H1 (cell line): ENCODE measurements at regions not wholly inside any gene's neighbourhood (a gene's known extent, or its start where the extent isn't known, plus 50 kb on each side); places are given as distances from the start of the nearest gene placed in this dataset.

Source experiments
- CTCF ChIA-PET: fragments of 300-600 bp; sonication (Branson Sonifier 250); formaldehyde crosslinking; loops from one replicate; lab custom pipeline; 2021; ENCODE audit not compliant: partially characterized antibody; lab: Charles Lee
- POLR2A ChIA-PET: fragments of 300-600 bp; sonication (Branson Sonifier 250); formaldehyde crosslinking; loops from one replicate; lab custom pipeline; 2021; ENCODE audit warnings: inconsistent platforms; ENCODE audit not compliant: partially characterized antibody; lab: Charles Lee
- DNase-seq, 2 experiments: peaks; one replicate each; pipeline versions ENCODE4 v3.0.0 to v3.0.0-alpha.2; 2010 to 2022; ENCODE audit warnings: low spot score in 2 of 2, low read depth in 1 of 2, mixed read lengths in 1 of 2
- FAIRE-seq: peaks from 2 replicates; lab custom pipeline; 2011; peaks lifted over from hg19 to GRCh38; lab: Jason Lieb, UNC
- H2AFZ ChIP-seq: 2 replicates; pipeline ENCODE4 v1.8.1; 2012; ENCODE audit warnings: low read length, inconsistent platforms
- H2AK5ac ChIP-seq: 2 replicates; pipeline ENCODE4 v1.6.1; 2013; ENCODE audit warnings: low read depth, low read length
- H2BK120ac ChIP-seq: replicated peaks from 2 replicates; pipeline ENCODE3; 2013; ENCODE audit warnings: low read depth, low read length, inconsistent platforms
- H2BK12ac ChIP-seq: 2 replicates; pipeline ENCODE4 v1.6.1; 2013; ENCODE audit warnings: low read depth, low read length
- H2BK15ac ChIP-seq: 2 replicates; pipeline ENCODE4 v1.6.1; 2013; ENCODE audit warnings: low read length
- H2BK20ac ChIP-seq: 2 replicates; pipeline ENCODE4 v1.6.1; 2013; ENCODE audit warnings: low read length
- H2BK5ac ChIP-seq: 2 replicates; pipeline ENCODE4 v1.6.1; 2013; ENCODE audit warnings: low read depth, low read length
- H3K14ac ChIP-seq: 2 replicates; pipeline ENCODE4 v1.6.1; 2013; ENCODE audit warnings: inconsistent platforms; ENCODE audit not compliant: insufficient read length
- H3K18ac ChIP-seq: 2 replicates; pipeline ENCODE4 v1.6.1; 2013; ENCODE audit warnings: low read length; ENCODE audit errors: extremely low read depth
- H3K23ac ChIP-seq: 2 replicates; pipeline ENCODE4 v1.6.1; 2013; ENCODE audit warnings: inconsistent platforms; ENCODE audit not compliant: insufficient read length
- H3K23me2 ChIP-seq: 2 replicates; pipeline ENCODE4 v1.6.1; 2013; ENCODE audit warnings: low read depth, low read length
- H3K27ac ChIP-seq: 2 replicates; pipeline ENCODE4 v1.6.1; 2011; ENCODE audit warnings: low read depth, low read length, inconsistent platforms
- H3K27me3 ChIP-seq, 4 experiments: replicated peaks in 1 of 4; 1 replicate in 1 of 4; 2 replicates in 3 of 4; pipeline versions ENCODE4 v1.6.1 to v1.8.1; 2011 to 2013; ENCODE audit warnings: low read length in 3 of 4, mild to moderate bottlenecking in 3 of 4, inconsistent platforms in 2 of 4, mixed read lengths in 2 of 4, moderate library complexity in 1 of 4; ENCODE audit not compliant: control insufficient read depth in 3 of 4, insufficient read depth in 3 of 4; ENCODE audit errors: extremely low read depth in 1 of 4
- H3K36me3 ChIP-seq, 4 experiments: 2 replicates each; pipeline versions ENCODE4 v1.6.1 to v1.8.1; 2011 to 2013; ENCODE audit warnings: mild to moderate bottlenecking in 4 of 4, low read length in 3 of 4, moderate library complexity in 2 of 4, control low read depth in 1 of 4, inconsistent platforms in 1 of 4; ENCODE audit not compliant: insufficient read depth in 4 of 4, control insufficient read depth in 2 of 4
- H3K4ac ChIP-seq: replicated peaks from 2 replicates; pipeline ENCODE3; 2013; ENCODE audit warnings: low read length, low read depth, mixed read lengths, inconsistent platforms; ENCODE audit not compliant: insufficient read length
- H3K4me1 ChIP-seq, 4 experiments: replicated peaks in 1 of 4; 1 replicate in 1 of 4; 2 replicates in 3 of 4; pipeline versions ENCODE4 v1.6.1 to v1.8.1; 2011 to 2013; ENCODE audit warnings: low read length in 3 of 4, inconsistent platforms in 2 of 4, mixed read lengths in 1 of 4; ENCODE audit not compliant: insufficient read depth in 4 of 4, control insufficient read depth in 3 of 4
- H3K4me2 ChIP-seq, 2 experiments: 2 replicates each; pipeline versions ENCODE4 v1.6.1 to v1.8.1; 2011 to 2013; ENCODE audit warnings: low read depth in 2 of 2, low read length in 2 of 2, control low read depth in 1 of 2, inconsistent platforms in 1 of 2, mild to moderate bottlenecking in 1 of 2; ENCODE audit not compliant: insufficient read depth in 1 of 2
- H3K4me3 ChIP-seq, 4 experiments: fragments of 200-600, 300-600 bp in 1 of 4; sonication (generic), shearing (Covaris generic), sonication (Bioruptor Twin) in 1 of 4; 2 replicates each; pipeline versions ENCODE4 v1.5.1 to v1.8.1; 2011 to 2016; ENCODE audit warnings: low read length in 4 of 4, low read depth in 3 of 4, control low read depth in 2 of 4, inconsistent platforms in 2 of 4, mild to moderate bottlenecking in 2 of 4, mixed read lengths in 1 of 4, moderate library complexity in 1 of 4; ENCODE audit not compliant: insufficient read depth in 2 of 4; ENCODE audit errors: extremely low read depth in 1 of 4
- H3K56ac ChIP-seq: replicated peaks from 2 replicates; pipeline ENCODE3; 2013; ENCODE audit warnings: low read depth, mild to moderate bottlenecking, mixed read lengths, low read length, inconsistent platforms; ENCODE audit not compliant: insufficient read length
- H3K79me1 ChIP-seq: 2 replicates; pipeline ENCODE4 v1.6.1; 2013; ENCODE audit warnings: low read depth, low read length, control low read depth
- H3K79me2 ChIP-seq, 2 experiments: 2 replicates each; pipeline versions ENCODE4 v1.6.1 to v1.8.1; 2012 to 2013; ENCODE audit warnings: low read length in 2 of 2, mild to moderate bottlenecking in 2 of 2, inconsistent platforms in 1 of 2; ENCODE audit not compliant: insufficient read depth in 2 of 2, control insufficient read depth in 1 of 2
- H3K9ac ChIP-seq, 4 experiments: replicated peaks in 1 of 4; 1 replicate in 1 of 4; 2 replicates in 3 of 4; pipeline versions ENCODE4 v1.6.1 to v1.8.1; 2011 to 2013; ENCODE audit warnings: low read depth in 3 of 4, low read length in 3 of 4, control low read depth in 2 of 4, mild to moderate bottlenecking in 2 of 4, moderate library complexity in 2 of 4, inconsistent platforms in 1 of 4; ENCODE audit errors: extremely low read depth in 1 of 4
- H3K9me3 ChIP-seq, 2 experiments: 2 replicates each; pipeline versions ENCODE4 v1.6.1 to v1.8.1; 2012 to 2013; ENCODE audit warnings: mild to moderate bottlenecking in 2 of 2, moderate library complexity in 2 of 2, control low read depth in 1 of 2, inconsistent platforms in 1 of 2, low read depth in 1 of 2, low read length in 1 of 2, mixed read lengths in 1 of 2; ENCODE audit not compliant: insufficient read depth in 2 of 2
- H4K20me1 ChIP-seq, 2 experiments: replicated peaks in 1 of 2; 2 replicates each; pipeline versions ENCODE3 to v1.8.1; 2011 to 2013; ENCODE audit warnings: inconsistent platforms in 2 of 2, low read length in 2 of 2, mild to moderate bottlenecking in 1 of 2; ENCODE audit not compliant: insufficient read depth in 2 of 2, control insufficient read depth in 1 of 2
- H4K5ac ChIP-seq: 2 replicates; pipeline ENCODE4 v1.6.1; 2013; ENCODE audit warnings: low read length, low read depth, mixed read lengths, inconsistent platforms; ENCODE audit not compliant: insufficient read length
- H4K8ac ChIP-seq: 2 replicates; pipeline ENCODE4 v1.8.0; 2013; ENCODE audit warnings: mild to moderate bottlenecking, moderate library complexity, low read length, inconsistent platforms; ENCODE audit not compliant: insufficient read depth; ENCODE audit errors: extremely low read depth
- H4K91ac ChIP-seq: replicated peaks from 2 replicates; pipeline ENCODE3; 2013; ENCODE audit warnings: low read length, mixed read lengths, inconsistent platforms; ENCODE audit not compliant: insufficient read length
- BRCA1 ChIP-seq: IDR thresholded peaks from 2 replicates; pipeline ENCODE4 v1.6.1; 2012; ENCODE audit warnings: low read depth, low read length, improper control_type of control experiment
- POLR2A ChIP-seq, 2 experiments: IDR thresholded peaks; 1 replicate in 1 of 2; 2 replicates in 1 of 2; pipeline ENCODE4 v1.6.1; 2011; ENCODE audit warnings: low read depth in 2 of 2, low read length in 2 of 2, mild to moderate bottlenecking in 2 of 2; ENCODE audit errors: control extremely low read depth in 1 of 2
- SP1 ChIP-seq: IDR thresholded peaks from 2 replicates; pipeline ENCODE4 v1.6.1; 2011; ENCODE audit warnings: low read depth, low read length
- SP4 ChIP-seq: IDR thresholded peaks from 2 replicates; pipeline ENCODE4 v1.6.1; 2012; ENCODE audit warnings: low read length, inconsistent platforms
- WGBS, 2 experiments: shearing (Covaris generic) in 1 of 2; methylation state at CpG; one replicate each; pipeline versions ENCODE4 v1.1.6 to v1.1.7; 2013 to 2015; ENCODE audit warnings: low lambda C conversion rate in 2 of 2, mixed read lengths in 2 of 2, inconsistent platforms in 1 of 2, low coverage in 1 of 2, missing lambda C conversion rate in 1 of 2; ENCODE audit not compliant: insufficient replicate concordance in 2 of 2, insufficient coverage in 1 of 2, insufficient read length in 1 of 2; ENCODE audit errors: extremely low coverage in 1 of 2, missing lambda C conversion rate in 1 of 2; 5-methylcytosine and 5-hydroxymethylcytosine counted together

DNA sequence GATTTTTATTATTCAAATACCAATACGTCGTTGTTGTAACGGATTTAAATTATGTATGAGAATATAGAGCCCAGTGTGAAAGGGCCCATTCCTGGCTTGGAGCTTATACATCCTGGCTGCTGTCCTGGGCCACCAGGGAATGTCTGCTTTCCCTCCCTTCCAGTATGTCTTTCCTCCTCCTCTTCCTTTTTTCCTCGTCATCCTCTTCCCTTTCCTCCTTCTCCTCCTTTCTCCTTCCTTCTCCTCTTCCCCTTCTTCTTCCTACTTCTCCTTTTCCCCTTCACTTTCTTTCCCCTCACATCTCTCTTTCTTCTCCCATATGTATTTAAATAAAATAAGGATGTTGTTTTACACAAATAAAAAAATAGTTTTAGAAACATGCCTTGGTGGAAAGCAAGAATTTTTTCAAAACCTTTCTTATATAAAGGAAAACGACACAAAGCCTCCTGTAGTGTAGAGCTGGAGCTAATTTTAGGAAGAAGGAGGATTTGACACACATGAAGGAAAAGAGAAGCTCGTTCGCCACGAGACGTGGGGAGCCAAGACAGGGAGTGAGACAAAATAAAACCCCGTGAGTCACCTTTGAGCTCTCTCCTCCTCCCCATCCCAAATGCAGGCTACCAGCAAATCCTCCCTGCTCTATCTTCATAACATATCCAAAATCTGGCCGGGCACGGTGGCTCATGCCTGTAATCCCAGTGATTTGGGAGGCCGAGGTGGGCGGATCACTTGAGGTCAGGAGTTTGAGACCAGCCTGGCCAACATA is 301.1 kb upstream of the LYZL1 start:
- Histone ChIP-seq H2BK12ac (no peak overlapping the region), H3K56ac (no peak overlapping the region), H3K27me3 (no peaks in the 10 kb centered on the region), H3K14ac (no peak overlapping the region), H3K36me3 (no peaks in the 10 kb centered on the region), H3K23ac (no peak overlapping the region), H3K23me2 (no peaks in the 10 kb centered on the region), H2BK15ac (no peak overlapping the region), H3K4me1 (no peaks in the 10 kb centered on the region), H4K20me1 (no peaks in the 10 kb centered on the region), H3K4me2 (no peak overlapping the region), H4K5ac (no peak overlapping the region), H2BK120ac (no peak overlapping the region), H3K9me3 (no peaks in the 10 kb centered on the region), H3K27ac (no peak overlapping the region), H2BK5ac (no peak overlapping the region), H3K4me3 (no peak overlapping the region), H2AK5ac (no peak overlapping the region), H3K79me1 (no peaks in the 10 kb centered on the region), H4K8ac (no peak overlapping the region), H3K9ac (no peak overlapping the region), H3K4ac (no peak overlapping the region), H2AFZ (no peak overlapping the region), H2BK20ac (no peak overlapping the region), H3K79me2 (no peaks in the 10 kb centered on the region), H4K91ac (no peak overlapping the region), H3K18ac (no peak overlapping the region)
- ChIA-PET CTCF (interaction anchor here (0.6 to 1.7 kb wide), 9 partner anchors 9 to 368 kb away, joined by 3 to 9 read pairs (median 3); no protein-coding TSS in a partner anchor), POLR2A (interaction anchor here (0.6 kb wide), 1 partner anchor 204 kb away, joined by 4 read pairs; no protein-coding TSS in a partner anchor)
- FAIRE-seq: no peak
- DNase-seq: no peak
- TF ChIP-seq SP4: no peak
- TF ChIP-seq BRCA1: no peak
- no peak for TF ChIP-seq SP1
- no peak for TF ChIP-seq POLR2A (IDR thresholded peaks at IDR 0.05; ENCODE audit: control extremely low read depth in 1 of 2, low read depth in 2 of 2, low read length in 2 of 2)
- 92% methylated on average over 14 of the region's 14 CpGs; no CpG with 5 or more reads in 1 of the 2 experiments for WGBS, 2 experiments
